ENCODE measurements at regions not wholly inside any gene's neighbourhood (a gene's known extent, or its start where the extent isn't known, plus 50 kb on each side); places are given as distances from the start of the nearest gene placed in this dataset.

DNA sequence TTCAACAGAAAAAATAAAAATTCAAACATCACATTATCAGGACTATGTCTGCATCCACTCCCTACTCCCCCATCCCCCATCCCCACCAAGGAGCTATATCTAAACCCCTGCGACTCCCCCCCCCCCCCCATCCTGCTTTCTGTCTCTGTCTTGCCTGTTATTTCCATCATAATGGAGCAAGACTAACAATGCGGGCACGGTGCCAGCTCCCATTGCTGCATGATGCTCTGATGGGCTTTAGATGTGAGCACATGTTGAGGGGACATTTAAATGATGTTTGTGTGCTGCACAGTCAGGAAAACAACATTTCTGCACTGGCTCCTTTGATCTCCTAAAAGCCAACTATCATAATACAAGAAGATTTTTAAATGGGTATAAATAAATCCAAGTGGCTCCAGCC is 644.2 kb upstream of the SETBP1 start:
- TF ChIP-seq POLR2A (IDR thresholded peaks at IDR 0.05), result no peak
- TF ChIP-seq, protein P1, sequence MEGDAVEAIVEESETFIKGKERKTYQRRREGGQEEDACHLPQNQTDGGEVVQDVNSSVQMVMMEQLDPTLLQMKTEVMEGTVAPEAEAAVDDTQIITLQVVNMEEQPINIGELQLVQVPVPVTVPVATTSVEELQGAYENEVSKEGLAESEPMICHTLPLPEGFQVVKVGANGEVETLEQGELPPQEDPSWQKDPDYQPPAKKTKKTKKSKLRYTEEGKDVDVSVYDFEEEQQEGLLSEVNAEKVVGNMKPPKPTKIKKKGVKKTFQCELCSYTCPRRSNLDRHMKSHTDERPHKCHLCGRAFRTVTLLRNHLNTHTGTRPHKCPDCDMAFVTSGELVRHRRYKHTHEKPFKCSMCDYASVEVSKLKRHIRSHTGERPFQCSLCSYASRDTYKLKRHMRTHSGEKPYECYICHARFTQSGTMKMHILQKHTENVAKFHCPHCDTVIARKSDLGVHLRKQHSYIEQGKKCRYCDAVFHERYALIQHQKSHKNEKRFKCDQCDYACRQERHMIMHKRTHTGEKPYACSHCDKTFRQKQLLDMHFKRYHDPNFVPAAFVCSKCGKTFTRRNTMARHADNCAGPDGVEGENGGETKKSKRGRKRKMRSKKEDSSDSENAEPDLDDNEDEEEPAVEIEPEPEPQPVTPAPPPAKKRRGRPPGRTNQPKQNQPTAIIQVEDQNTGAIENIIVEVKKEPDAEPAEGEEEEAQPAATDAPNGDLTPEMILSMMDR (IDR thresholded peaks at IDR 0.05), result no peak
- TF ChIP-seq EP300 (IDR thresholded peaks at IDR 0.05), result no peak
